ENCODE measurements at regions not wholly inside any gene's neighbourhood (a gene's known extent, or its start where the extent isn't known, plus 50 kb on each side); places are given as distances from the start of the nearest gene placed in this dataset.

- no peak for TF ChIP-seq CTCF (conservative IDR thresholded peaks at IDR 0.05 in 1 of 2, IDR thresholded peaks at IDR 0.05 in 1 of 2; ENCODE audit: extremely low read depth in 1 of 2, insufficient read depth in 1 of 2, low read depth in 1 of 2, low read length in 2 of 2)
- TF ChIP-seq EZH2 (IDR thresholded peaks at IDR 0.05; ENCODE audit: borderline replicate concordance, low read length) = no peak
Observed at GRCh38 chr15:77684341-77685081, 51.8 kb upstream of the LINGO1 start.
